SK-N-SH (cell line): ENCODE measurements at regions not wholly inside any gene's neighbourhood (a gene's known extent, or its start where the extent isn't known, plus 50 kb on each side); places are given as distances from the start of the nearest gene placed in this dataset.

Experiments used
- CTCF ChIA-PET: fragments of 300-600, 350-600 bp; formaldehyde crosslinking; extraction: SDS; loops from one replicate; lab custom pipeline; 2021; lab: Yijun Ruan, JAX
- POLR2A ChIA-PET: fragments of 350-600 bp; sonication (Branson Sonifier 250); formaldehyde crosslinking; extraction: SDS; loops from one replicate; lab custom pipeline; 2020; ENCODE audit warnings: antibody characterized with exemption, inconsistent platforms; lab: Yijun Ruan, JAX
- DNase-seq: peaks from one replicate; pipeline ENCODE4 v3.0.0; 2012
- H2AFZ ChIP-seq: fragments of 200-600 bp; sonication (generic); 2 replicates; pipeline ENCODE4 v1.8.1; 2016; ENCODE audit warnings: antibody characterized with exemption, mild to moderate bottlenecking, low read depth
- H3F3A ChIP-seq: fragments of 200-600 bp; sonication (generic); replicated peaks from 2 replicates; pipeline ENCODE3; 2016; ENCODE audit warnings: antibody characterized with exemption, mild to moderate bottlenecking; ENCODE audit not compliant: insufficient read depth
- H3K27ac ChIP-seq, 2 experiments: fragments of 200-500 bp in 1 of 2; fragments of 200-600 bp in 1 of 2; sonication (Bioruptor generic) in 1 of 2; sonication (generic), shearing (Covaris generic) in 1 of 2; 2 replicates each; pipeline versions ENCODE4 v1.5.1 to v1.6.1; 2014 to 2016; ENCODE audit warnings: low read depth in 2 of 2, inconsistent platforms in 1 of 2, low read length in 1 of 2, mild to moderate bottlenecking in 1 of 2, mixed read lengths in 1 of 2
- H3K27me3 ChIP-seq: fragments of 200-600 bp; sonication (generic), shearing (Covaris generic); 2 replicates; pipeline ENCODE4 v1.6.1; 2016; ENCODE audit warnings: mixed run types; ENCODE audit not compliant: insufficient read depth
- H3K36me3 ChIP-seq, 2 experiments: fragments of 200-500 bp in 1 of 2; fragments of 200-600 bp in 1 of 2; sonication (Bioruptor generic) in 1 of 2; sonication (generic) in 1 of 2; replicated peaks in 1 of 2; 2 replicates each; pipeline versions ENCODE3 to v1.5.1; 2014 to 2016; ENCODE audit warnings: low read length in 1 of 2, mild to moderate bottlenecking in 1 of 2; ENCODE audit not compliant: insufficient read depth in 2 of 2, control insufficient read depth in 1 of 2
- H3K4me1 ChIP-seq, 2 experiments: fragments of 200-500 bp in 1 of 2; fragments of 200-600 bp in 1 of 2; sonication (Bioruptor generic) in 1 of 2; sonication (generic), shearing (Covaris generic) in 1 of 2; 2 replicates each; pipeline versions ENCODE4 v1.5.1 to v1.6.1; 2014 to 2016; ENCODE audit warnings: low read depth in 1 of 2, low read length in 1 of 2, mixed run types in 1 of 2; ENCODE audit not compliant: insufficient read depth in 2 of 2, control insufficient read depth in 1 of 2
- H3K4me2 ChIP-seq: fragments of 200-600 bp; sonication (generic), shearing (Covaris generic); 2 replicates; pipeline ENCODE4 v1.6.1; 2017; ENCODE audit warnings: mixed run types
- H3K4me3 ChIP-seq, 2 experiments: fragments of 200-500 bp in 1 of 2; fragments of 200-600 bp in 1 of 2; sonication (Bioruptor generic) in 1 of 2; sonication (generic), shearing (Covaris generic) in 1 of 2; 2 replicates each; pipeline versions ENCODE4 v1.5.1 to v1.8.1; 2014 to 2016; ENCODE audit warnings: low read depth in 2 of 2, inconsistent platforms in 1 of 2, low read length in 1 of 2, mild to moderate bottlenecking in 1 of 2, mixed read lengths in 1 of 2, moderate library complexity in 1 of 2
- H3K79me2 ChIP-seq: fragments of 200-600 bp; sonication (generic); 2 replicates; pipeline ENCODE4 v1.8.1; 2017; ENCODE audit warnings: mild to moderate bottlenecking; ENCODE audit not compliant: insufficient read depth
- H3K9ac ChIP-seq: fragments of 200-600 bp; sonication (generic); 2 replicates; pipeline ENCODE4 v1.6.1; 2017; ENCODE audit warnings: mixed run types
- H3K9me2 ChIP-seq: fragments of 200-600 bp; sonication (generic); 2 replicates; pipeline ENCODE4 v1.6.1; 2017; ENCODE audit warnings: mixed run types
- H3K9me3 ChIP-seq: fragments of 200-600 bp; sonication (generic); 2 replicates; pipeline ENCODE4 v1.6.1; 2017; ENCODE audit warnings: mixed run types, mild to moderate bottlenecking, moderate library complexity
- H4K20me1 ChIP-seq: fragments of 200-600 bp; sonication (generic); 2 replicates; pipeline ENCODE4 v1.6.1; 2017; ENCODE audit warnings: mild to moderate bottlenecking, mixed run types; ENCODE audit not compliant: insufficient read depth
- CHD2 ChIP-seq: fragments of 150-350 bp; IDR thresholded peaks from 2 replicates; pipeline ENCODE4 v1.6.1; 2018; ENCODE audit warnings: low read length; ENCODE audit not compliant: partially characterized antibody
- ELF1 ChIP-seq: IDR thresholded peaks from 2 replicates; pipeline ENCODE4 v1.4.0; 2012
- FOSL2 ChIP-seq: IDR thresholded peaks from 2 replicates; pipeline ENCODE4 v1.4.0; 2012; ENCODE audit warnings: low read depth, mild to moderate bottlenecking, moderate library complexity, borderline replicate concordance
- FOXM1 ChIP-seq: IDR thresholded peaks from 2 replicates; pipeline ENCODE4 v1.4.0; 2012; ENCODE audit warnings: low read depth, mild to moderate bottlenecking
- MXI1 ChIP-seq: IDR thresholded peaks from 2 replicates; pipeline ENCODE4 v1.6.1; 2012; ENCODE audit warnings: mild to moderate bottlenecking, low read depth, low read length, improper control_type of control experiment
- NRF1 ChIP-seq: IDR thresholded peaks from 2 replicates; pipeline ENCODE4 v1.6.1; 2012; ENCODE audit warnings: low read depth, mild to moderate bottlenecking, low read length
- RCOR1 ChIP-seq: fragments of 150-350 bp; IDR thresholded peaks from 2 replicates; pipeline ENCODE4 v1.6.1; 2017; ENCODE audit warnings: antibody characterized with exemption, low read length
- SMC3 ChIP-seq: IDR thresholded peaks from 2 replicates; pipeline ENCODE4 v1.6.1; 2012; ENCODE audit warnings: low read depth, low read length, improper control_type of control experiment
- TAF1 ChIP-seq: IDR thresholded peaks from 2 replicates; pipeline ENCODE4 v1.6.1; 2012; ENCODE audit warnings: low read depth, mild to moderate bottlenecking, low read length, moderate library complexity, borderline replicate concordance
- TCF12 ChIP-seq: IDR thresholded peaks from 2 replicates; pipeline ENCODE4 v1.4.0; 2012
- USF2 ChIP-seq: fragments of 150-350 bp; IDR thresholded peaks from 2 replicates; pipeline ENCODE4 v1.6.1; 2017; ENCODE audit warnings: antibody characterized with exemption, low read length, low read depth, borderline replicate concordance
- WGBS: methylation state at CpG from one replicate; pipeline ENCODE4 v1.1.6; 2017; ENCODE audit warnings: low lambda C conversion rate; 5-methylcytosine and 5-hydroxymethylcytosine counted together
- TF ChIP-seq, protein P1 (sequence below): IDR thresholded peaks from 2 replicates; pipeline ENCODE4 v1.4.0; 2012; ENCODE audit warnings: low read depth, borderline replicate concordance
- TF ChIP-seq, protein P2 (sequence below): IDR thresholded peaks from 2 replicates; pipeline ENCODE4 v1.6.1; 2012; ENCODE audit warnings: mild to moderate bottlenecking, low read depth, low read length, moderate library complexity
- TF ChIP-seq, protein P3 (sequence below): fragments of 200-600 bp; sonication (generic); IDR thresholded peaks from 2 replicates; pipeline ENCODE4 v1.6.1; 2017; ENCODE audit warnings: antibody characterized with exemption, mild to moderate bottlenecking, moderate library complexity

DNA sequence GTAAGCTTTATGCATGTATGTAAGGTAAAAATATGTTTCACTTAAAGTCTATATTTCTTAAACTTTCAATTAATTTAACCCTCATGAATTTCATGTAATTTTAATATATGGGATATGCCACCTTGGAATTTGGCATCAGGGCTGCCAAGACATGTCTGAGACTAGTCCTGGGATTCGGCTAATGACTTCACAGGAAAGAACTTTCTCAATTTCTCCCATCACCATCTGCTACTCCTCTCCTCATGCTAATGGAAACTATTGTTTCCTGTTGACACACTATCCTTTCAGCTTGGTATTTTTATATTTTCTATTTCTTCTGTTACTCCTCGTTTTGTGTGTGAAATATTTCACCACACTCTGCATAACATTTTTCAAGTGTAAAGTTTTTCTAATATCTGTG lies 205.9 kb downstream of the ARL4A start (continued):
- TF ChIP-seq, protein P1, sequence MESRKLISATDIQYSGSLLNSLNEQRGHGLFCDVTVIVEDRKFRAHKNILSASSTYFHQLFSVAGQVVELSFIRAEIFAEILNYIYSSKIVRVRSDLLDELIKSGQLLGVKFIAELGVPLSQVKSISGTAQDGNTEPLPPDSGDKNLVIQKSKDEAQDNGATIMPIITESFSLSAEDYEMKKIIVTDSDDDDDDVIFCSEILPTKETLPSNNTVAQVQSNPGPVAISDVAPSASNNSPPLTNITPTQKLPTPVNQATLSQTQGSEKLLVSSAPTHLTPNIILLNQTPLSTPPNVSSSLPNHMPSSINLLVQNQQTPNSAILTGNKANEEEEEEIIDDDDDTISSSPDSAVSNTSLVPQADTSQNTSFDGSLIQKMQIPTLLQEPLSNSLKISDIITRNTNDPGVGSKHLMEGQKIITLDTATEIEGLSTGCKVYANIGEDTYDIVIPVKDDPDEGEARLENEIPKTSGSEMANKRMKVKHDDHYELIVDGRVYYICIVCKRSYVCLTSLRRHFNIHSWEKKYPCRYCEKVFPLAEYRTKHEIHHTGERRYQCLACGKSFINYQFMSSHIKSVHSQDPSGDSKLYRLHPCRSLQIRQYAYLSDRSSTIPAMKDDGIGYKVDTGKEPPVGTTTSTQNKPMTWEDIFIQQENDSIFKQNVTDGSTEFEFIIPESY, result no peak
- no peak for TF ChIP-seq SMC3
- no peak for TF ChIP-seq RCOR1

DNA sequence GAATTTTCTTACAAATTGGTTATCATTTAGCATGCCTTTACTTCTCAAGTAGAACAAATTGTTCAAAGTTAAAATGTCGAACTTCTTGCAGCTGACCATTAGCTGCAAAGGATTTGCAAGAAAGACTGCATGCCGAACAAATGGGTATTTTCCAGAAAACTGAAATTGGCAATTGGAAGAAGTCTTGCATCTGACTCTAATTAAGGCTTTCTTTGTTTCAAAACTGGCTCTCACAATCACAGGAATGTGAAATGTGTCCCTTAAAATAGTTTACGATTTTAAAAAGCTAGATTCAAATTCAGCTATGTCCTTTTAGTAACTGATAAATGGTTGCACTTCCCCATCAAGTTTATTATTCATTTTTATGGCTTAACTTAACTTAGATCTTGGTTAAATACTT lies 207.9 kb downstream of the ARL4A start:
- no peak overlapping the region for H2AFZ ChIP-seq
- no peak for TF ChIP-seq CHD2
- TF ChIP-seq, protein P2, sequence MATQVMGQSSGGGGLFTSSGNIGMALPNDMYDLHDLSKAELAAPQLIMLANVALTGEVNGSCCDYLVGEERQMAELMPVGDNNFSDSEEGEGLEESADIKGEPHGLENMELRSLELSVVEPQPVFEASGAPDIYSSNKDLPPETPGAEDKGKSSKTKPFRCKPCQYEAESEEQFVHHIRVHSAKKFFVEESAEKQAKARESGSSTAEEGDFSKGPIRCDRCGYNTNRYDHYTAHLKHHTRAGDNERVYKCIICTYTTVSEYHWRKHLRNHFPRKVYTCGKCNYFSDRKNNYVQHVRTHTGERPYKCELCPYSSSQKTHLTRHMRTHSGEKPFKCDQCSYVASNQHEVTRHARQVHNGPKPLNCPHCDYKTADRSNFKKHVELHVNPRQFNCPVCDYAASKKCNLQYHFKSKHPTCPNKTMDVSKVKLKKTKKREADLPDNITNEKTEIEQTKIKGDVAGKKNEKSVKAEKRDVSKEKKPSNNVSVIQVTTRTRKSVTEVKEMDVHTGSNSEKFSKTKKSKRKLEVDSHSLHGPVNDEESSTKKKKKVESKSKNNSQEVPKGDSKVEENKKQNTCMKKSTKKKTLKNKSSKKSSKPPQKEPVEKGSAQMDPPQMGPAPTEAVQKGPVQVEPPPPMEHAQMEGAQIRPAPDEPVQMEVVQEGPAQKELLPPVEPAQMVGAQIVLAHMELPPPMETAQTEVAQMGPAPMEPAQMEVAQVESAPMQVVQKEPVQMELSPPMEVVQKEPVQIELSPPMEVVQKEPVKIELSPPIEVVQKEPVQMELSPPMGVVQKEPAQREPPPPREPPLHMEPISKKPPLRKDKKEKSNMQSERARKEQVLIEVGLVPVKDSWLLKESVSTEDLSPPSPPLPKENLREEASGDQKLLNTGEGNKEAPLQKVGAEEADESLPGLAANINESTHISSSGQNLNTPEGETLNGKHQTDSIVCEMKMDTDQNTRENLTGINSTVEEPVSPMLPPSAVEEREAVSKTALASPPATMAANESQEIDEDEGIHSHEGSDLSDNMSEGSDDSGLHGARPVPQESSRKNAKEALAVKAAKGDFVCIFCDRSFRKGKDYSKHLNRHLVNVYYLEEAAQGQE, result no peak
- TF ChIP-seq TAF1, result no peak
- no peak for TF ChIP-seq ELF1
- TF ChIP-seq USF2, result no peak
- no peak for TF ChIP-seq SMC3
- TF ChIP-seq TCF12, result no peak
- TF ChIP-seq RCOR1, result no peak
- TF ChIP-seq FOXM1, result no peak
- TF ChIP-seq, protein P3, sequence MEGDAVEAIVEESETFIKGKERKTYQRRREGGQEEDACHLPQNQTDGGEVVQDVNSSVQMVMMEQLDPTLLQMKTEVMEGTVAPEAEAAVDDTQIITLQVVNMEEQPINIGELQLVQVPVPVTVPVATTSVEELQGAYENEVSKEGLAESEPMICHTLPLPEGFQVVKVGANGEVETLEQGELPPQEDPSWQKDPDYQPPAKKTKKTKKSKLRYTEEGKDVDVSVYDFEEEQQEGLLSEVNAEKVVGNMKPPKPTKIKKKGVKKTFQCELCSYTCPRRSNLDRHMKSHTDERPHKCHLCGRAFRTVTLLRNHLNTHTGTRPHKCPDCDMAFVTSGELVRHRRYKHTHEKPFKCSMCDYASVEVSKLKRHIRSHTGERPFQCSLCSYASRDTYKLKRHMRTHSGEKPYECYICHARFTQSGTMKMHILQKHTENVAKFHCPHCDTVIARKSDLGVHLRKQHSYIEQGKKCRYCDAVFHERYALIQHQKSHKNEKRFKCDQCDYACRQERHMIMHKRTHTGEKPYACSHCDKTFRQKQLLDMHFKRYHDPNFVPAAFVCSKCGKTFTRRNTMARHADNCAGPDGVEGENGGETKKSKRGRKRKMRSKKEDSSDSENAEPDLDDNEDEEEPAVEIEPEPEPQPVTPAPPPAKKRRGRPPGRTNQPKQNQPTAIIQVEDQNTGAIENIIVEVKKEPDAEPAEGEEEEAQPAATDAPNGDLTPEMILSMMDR, result no peak
- no peak for TF ChIP-seq FOSL2
- TF ChIP-seq NRF1, result no peak
- TF ChIP-seq MXI1, result no peak
- TF ChIP-seq, all 33 proteins: peak for 0
- Histone ChIP-seq H3K9me3 (no peaks in the 10 kb centered on the region), H3K4me3 (no peak overlapping the region), H3K27me3 (no peaks in the 10 kb centered on the region), H3K4me1 (no peaks in the 10 kb centered on the region; a peak in 1 of 4 replicates), H3K9ac (no peak overlapping the region), H3K79me2 (no peaks in the 10 kb centered on the region), H3K36me3 (no peaks in the 10 kb centered on the region), H3K9me2 (no peaks in the 10 kb centered on the region), H3F3A (no peaks in the 10 kb centered on the region), H4K20me1 (no peaks in the 10 kb centered on the region), H3K27ac (no peak overlapping the region), H3K4me2 (no peak overlapping the region)
- DNase-seq, result no peak
- POLR2A ChIA-PET, result no interaction called here
- 30% methylated on average over 3 of the region's 3 CpGs for WGBS
- CTCF ChIA-PET, result no interaction called here
